ENCODE measurements at regions not wholly inside any gene's neighbourhood (a gene's known extent, or its start where the extent isn't known, plus 50 kb on each side); places are given as distances from the start of the nearest gene placed in this dataset.

DNA sequence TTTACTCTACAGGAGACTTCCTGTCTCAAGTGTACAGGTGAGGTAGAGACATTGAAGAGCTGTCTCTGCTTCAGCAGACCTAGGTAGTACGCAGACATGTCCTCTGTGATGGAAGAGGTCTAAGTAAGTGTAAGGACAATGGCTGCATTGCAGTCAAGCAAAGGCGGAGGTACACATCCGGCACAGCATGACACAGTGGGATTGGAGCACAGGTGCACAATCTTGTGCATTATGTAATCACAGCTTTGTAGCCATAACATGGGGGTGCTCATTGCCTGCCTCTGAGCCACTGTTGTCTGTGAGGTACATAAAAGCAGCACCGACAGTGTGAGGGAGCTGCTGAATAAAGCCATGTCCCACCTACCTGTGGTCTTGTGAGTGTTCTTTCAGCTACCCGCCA, 66.4 kb upstream of the CCDC190 start:
- peaks cover 13 to 36% (median 14%) of the 10 kb centered on the region in 3 donors for H3K27me3 Mint-ChIP-seq
- DNase-seq (no peak), ATAC-seq (ENCODE audit: low read depth in 2 of 2) (no peak)
- no peaks in the 10 kb centered on the region for H3K36me3 Mint-ChIP-seq
- H3K4me3 Mint-ChIP-seq, result no peak overlapping the region
- H3K27ac Mint-ChIP-seq, result no peak overlapping the region
- no peaks in the 10 kb centered on the region for H3K9me3 Mint-ChIP-seq
- no peaks in the 10 kb centered on the region for H3K4me1 Mint-ChIP-seq

DNA sequence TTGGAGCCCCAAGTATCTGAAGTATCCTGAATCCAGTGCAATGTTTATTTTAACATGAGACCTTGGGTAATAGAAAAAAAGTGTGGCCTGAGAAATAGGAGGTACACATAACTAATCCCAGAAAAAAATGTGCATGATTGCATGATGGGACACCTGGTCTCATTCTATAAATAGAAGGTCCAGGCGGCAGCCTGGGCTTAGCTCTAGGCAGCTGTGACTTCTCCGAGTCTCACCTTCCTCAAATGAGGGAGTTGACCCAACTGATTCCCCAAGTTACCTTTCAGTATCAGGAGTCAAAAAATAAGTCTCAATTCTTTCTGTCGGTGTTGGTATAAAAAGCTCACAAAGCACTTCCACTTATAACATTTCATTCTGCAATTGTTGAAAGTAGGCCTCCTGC, 65.9 kb upstream of the CCDC190 start:
- no peak for ATAC-seq (ENCODE audit: low read depth in 2 of 2)
- Mint-ChIP-seq H3K36me3 (no peaks in the 10 kb centered on the region), H3K4me3 (no peak overlapping the region), H3K27ac (no peak overlapping the region), H3K27me3 (peaks cover 13 to 36% (median 14%) of the 10 kb centered on the region in 3 donors), H3K4me1 (no peaks in the 10 kb centered on the region), H3K9me3 (no peaks in the 10 kb centered on the region)
- no peak for DNase-seq

DNA sequence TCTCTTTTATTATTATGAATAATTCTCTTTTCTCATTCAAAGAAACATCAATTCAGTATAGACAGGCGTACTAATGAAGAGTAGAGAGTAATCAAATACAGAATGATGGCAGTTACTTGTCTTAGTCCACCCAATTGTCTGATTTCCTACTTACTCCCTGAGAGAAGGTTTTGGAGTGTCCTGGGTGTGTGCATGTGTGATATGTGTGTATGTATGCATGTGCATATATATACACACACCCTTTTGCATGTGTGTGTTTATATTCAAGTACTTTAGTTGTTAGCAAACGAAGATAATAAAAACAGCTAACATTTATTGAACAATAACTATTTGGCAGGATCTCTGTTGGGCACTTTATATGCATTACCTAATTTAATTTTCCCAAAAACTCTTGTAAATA, 63.2 kb upstream of the CCDC190 start:
- peaks cover 0 to 15% (median 8%) of the 10 kb centered on the region in 3 donors for H3K27me3 Mint-ChIP-seq
- no peak for DNase-seq
- no peak for ATAC-seq (ENCODE audit: low read depth in 2 of 2)
- no peak overlapping the region for H3K27ac Mint-ChIP-seq
- no peaks in the 10 kb centered on the region for H3K4me1 Mint-ChIP-seq
- H3K4me3 Mint-ChIP-seq, result no peak overlapping the region
- no peaks in the 10 kb centered on the region for H3K36me3 Mint-ChIP-seq
- H3K9me3 Mint-ChIP-seq, result no peaks in the 10 kb centered on the region

DNA sequence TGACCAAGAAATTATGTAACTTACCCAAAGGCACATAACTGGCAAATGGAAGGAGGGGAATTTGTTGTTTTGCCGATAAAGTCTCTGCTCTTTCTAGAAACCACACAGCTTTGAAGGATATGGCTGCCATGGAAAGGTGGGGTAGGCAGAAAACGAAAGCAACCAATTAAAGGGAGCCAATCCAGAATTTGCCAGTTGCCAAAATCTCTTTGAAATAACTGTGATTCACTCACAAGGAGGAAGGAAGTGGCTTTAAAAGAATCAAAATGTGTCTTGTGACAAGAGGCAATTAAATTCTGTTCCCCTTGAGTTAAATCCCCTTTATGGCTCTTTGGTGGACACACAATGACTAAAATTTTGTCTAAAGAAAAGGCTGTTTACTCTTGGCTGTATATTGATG, 61.2 kb upstream of the CCDC190 start:
- DNase-seq, result no peak
- Mint-ChIP-seq H3K4me1 (no peaks in the 10 kb centered on the region), H3K9me3 (no peaks in the 10 kb centered on the region), H3K36me3 (no peaks in the 10 kb centered on the region), H3K4me3 (no peak overlapping the region), H3K27me3 (peaks cover 0 to 33% (median 15%) of the 10 kb centered on the region in 3 donors), H3K27ac (no peak overlapping the region)
- no peak for ATAC-seq (ENCODE audit: low read depth in 2 of 2)

DNA sequence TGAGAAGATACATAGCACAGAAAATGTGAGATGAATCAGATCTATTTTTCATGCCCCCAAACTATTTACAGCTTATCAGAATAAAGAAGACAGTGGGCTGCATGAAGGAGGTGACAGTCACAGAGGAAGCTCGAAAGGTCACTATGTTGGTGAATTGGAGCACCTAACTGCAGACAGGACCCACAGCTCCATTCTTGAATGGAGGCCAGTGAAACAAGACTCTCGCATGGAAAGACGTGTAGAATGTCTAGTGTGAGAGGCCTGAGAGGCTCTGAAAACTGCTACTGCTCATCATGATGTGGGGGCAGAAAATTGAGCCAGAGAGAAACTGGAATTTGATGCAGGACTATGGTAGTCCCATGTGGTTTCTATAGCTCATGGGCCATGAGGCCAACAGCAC, 60.3 kb upstream of the CCDC190 start:
- Mint-ChIP-seq H3K9me3 (peaks cover 0 to 5% (median under 1%) of the 10 kb centered on the region in 7 donors), H3K4me3 (no peak overlapping the region), H3K27ac (no peak overlapping the region), H3K36me3 (no peaks in the 10 kb centered on the region), H3K27me3 (peaks cover 4 to 41% (median 22%) of the 10 kb centered on the region in 3 donors), H3K4me1 (no peaks in the 10 kb centered on the region)
- ATAC-seq (ENCODE audit: low read depth in 2 of 2) (no peak), DNase-seq (no peak)

DNA sequence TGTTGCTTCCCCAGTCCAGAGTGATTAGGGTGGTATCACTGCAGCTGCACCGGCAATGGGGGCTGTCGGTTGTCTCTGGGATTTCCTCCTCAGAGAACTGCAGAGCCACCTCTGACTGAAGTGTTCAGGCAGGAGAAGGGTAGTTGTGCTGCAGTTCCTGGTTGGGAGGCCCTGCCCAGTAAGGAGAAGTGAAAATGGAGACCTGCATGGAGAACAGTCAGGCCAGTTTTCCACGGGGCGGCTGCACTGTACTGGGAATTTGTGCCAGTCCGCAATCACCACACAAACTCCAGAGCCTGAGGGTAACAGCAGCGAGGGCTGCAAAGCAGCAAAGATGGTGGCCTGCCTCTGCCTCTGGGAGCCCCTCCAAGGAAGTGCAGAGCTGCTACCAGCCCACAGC, 58.1 kb upstream of the CCDC190 start:
- Mint-ChIP-seq H3K27ac (no peak overlapping the region), H3K4me3 (no peak overlapping the region), H3K27me3 (peaks cover 9 to 36% (median 28%) of the 10 kb centered on the region in 3 donors), H3K9me3 (peaks cover 0 to 15% (median 9%) of the 10 kb centered on the region in 7 donors), H3K36me3 (no peaks in the 10 kb centered on the region), H3K4me1 (no peaks in the 10 kb centered on the region)
- ATAC-seq (ENCODE audit: low read depth in 2 of 2) (no peak), DNase-seq (no peak)

DNA sequence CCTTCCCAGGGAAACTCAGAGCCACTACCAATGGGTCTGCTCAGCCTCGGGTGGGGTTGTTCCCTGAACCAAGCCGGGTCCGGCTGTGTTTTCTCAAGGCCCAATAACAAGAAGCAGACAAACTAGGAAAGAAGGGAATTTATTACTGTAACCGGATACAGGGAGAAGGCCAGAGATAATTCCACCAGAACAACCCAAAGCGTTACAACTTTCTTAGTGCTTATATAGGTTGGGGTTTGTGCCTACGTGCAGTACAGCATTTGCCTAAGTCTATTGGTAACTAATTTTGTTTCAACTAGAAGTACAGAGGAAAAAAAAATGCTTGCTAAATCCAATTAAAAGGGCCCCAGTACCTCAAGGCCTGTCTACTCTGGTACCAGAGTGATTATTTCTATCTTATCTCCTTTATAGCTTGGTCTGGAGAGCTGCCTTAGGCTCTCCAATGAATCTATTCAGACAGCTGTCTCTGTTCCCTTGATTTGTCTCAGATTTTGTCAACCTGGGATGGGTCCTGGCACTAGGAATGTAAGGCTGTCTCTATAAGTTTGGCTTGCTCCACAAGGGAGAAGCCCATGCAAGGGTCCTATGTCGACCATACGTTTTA, 57.3 kb upstream of the CCDC190 start:
- Mint-ChIP-seq H3K4me1 (no peaks in the 10 kb centered on the region), H3K36me3 (no peaks in the 10 kb centered on the region), H3K27ac (no peak overlapping the region), H3K27me3 (peaks cover 9 to 36% (median 28%) of the 10 kb centered on the region in 3 donors), H3K4me3 (no peak overlapping the region), H3K9me3 (peaks cover 0 to 15% (median 11%) of the 10 kb centered on the region in 7 donors)
- no peak for ATAC-seq (ENCODE audit: low read depth in 2 of 2)
- no peak for DNase-seq

DNA sequence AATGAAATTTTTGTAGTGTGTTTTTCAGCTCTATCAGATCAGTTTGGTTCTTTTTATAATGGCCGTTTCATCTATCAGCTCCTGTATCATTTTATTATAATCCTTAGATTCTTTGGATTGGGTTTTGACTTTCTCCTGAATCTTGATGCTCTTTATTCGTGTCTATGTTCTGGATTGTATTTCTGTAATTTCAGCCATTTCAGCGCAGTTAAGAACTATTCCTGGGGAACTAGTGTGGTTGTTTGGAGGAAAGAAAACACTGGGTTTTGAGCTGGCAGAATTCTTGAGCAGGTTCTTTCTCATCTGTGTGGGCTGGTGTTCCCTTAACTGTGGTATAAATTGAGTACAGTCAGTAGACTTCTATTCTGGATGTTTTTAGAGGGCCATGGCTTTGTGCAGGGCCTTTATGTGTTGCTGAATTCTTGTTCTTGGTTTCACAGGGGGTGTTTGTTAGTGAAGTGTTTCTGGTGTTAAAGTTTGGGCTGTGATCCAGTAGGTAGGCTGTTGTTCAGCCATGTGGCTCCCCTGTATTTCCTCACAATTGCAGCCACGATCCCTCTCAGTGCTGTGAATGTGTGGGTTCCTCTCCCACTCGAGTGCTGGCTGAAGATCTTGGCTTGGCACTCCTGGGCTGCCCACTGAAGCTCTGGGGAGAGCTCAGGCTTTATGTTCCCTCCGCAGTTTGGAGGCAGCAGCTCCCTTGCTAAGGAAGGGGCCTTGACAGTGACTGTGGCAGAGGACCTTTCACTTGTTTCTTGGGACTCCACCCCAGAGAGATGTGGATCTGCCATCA, 56.0 kb upstream of the CCDC190 start:
- DNase-seq (no peak), ATAC-seq (ENCODE audit: low read depth in 2 of 2) (no peak)
- no peaks in the 10 kb centered on the region for H3K4me1 Mint-ChIP-seq
- peaks cover 8 to 27% (median 19%) of the 10 kb centered on the region in 7 donors for H3K9me3 Mint-ChIP-seq
- peaks cover 9 to 36% (median 28%) of the 10 kb centered on the region in 3 donors for H3K27me3 Mint-ChIP-seq
- no peak overlapping the region for H3K4me3 Mint-ChIP-seq
- H3K36me3 Mint-ChIP-seq, result peaks cover 4 to 7% of the 10 kb centered on the region in 2 donors
- peak overlapping the region in 1 of 6 donors; percentile 18 for H3K27ac Mint-ChIP-seq

DNA sequence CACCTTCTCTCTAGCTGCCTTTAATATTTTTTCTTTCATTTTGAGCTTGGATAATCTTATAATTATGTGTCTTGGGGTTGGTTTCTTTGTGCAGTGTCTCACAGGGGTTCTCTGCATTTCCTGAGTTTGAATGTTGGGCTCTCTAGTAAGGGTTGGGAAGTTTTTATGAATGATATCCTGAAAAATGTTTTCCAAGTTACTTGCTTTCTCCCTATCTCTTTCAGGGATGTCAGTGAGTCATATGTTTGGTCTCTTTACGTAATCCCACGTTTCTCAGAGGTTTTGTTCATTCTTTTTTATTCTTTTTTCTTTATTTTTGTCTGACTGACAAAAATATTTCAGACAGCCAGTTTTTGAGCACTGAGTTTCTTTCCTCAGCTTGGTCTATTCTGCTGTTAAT, 55.4 kb upstream of the CCDC190 start:
- DNase-seq, result no peak
- H3K4me1 Mint-ChIP-seq, result no peaks in the 10 kb centered on the region
- no peak overlapping the region for H3K4me3 Mint-ChIP-seq
- peaks cover 10 to 31% (median 21%) of the 10 kb centered on the region in 7 donors for H3K9me3 Mint-ChIP-seq
- H3K27ac Mint-ChIP-seq, result no peak overlapping the region
- ATAC-seq (ENCODE audit: low read depth in 2 of 2), result no peak
- H3K27me3 Mint-ChIP-seq, result peaks cover 9 to 36% (median 28%) of the 10 kb centered on the region in 3 donors
- H3K36me3 Mint-ChIP-seq, result peaks cover 5 to 10% of the 10 kb centered on the region in 2 donors

DNA sequence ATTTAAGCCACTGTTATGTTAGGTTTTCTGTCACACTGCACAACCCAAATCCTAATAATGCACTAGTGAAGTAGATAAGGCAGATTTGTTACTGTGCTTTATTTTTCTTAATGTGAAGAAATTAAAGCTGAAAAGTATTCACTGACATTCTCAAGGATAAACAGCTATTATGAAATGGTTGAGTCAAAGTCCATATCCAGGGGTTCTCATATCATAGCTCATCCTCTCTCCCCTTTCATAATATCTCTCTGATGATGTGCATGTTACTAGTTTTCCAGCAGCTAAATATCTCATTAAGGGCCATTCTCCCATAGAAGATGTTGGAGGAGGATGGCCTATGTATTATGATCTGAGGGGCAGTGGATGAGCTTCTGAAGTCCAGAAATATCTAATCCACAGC, 53.6 kb upstream of the CCDC190 start:
- ATAC-seq (ENCODE audit: low read depth in 2 of 2) (no peak), DNase-seq (no peak)
- H3K9me3 Mint-ChIP-seq, result peaks cover 11 to 35% (median 21%) of the 10 kb centered on the region in 7 donors
- no peaks in the 10 kb centered on the region for H3K4me1 Mint-ChIP-seq
- peaks cover 5 to 10% of the 10 kb centered on the region in 2 donors for H3K36me3 Mint-ChIP-seq
- H3K4me3 Mint-ChIP-seq, result no peak overlapping the region
- H3K27ac Mint-ChIP-seq, result no peak overlapping the region
- peaks cover 9 to 36% (median 28%) of the 10 kb centered on the region in 3 donors for H3K27me3 Mint-ChIP-seq

DNA sequence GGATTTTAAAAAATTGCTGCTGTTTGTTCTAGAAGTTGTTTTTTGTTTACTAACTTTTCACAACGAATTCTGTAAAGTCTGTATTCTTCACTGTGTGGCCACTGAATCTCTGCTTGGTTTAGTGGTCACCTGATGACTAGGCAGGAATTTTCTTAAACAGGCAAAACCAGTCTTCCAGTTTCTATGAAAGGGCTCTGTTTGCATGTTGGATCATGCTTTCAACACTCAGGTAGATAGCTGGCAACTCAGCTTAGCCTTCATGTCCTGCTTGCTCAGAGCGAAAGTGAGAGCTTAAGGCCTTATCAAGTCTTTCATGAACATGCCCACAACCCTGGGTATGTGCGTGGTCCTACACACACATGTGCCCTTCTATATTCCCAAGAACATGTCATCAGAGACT, 52.4 kb upstream of the CCDC190 start:
- no peaks in the 10 kb centered on the region for H3K4me1 Mint-ChIP-seq
- DNase-seq, result no peak
- H3K9me3 Mint-ChIP-seq, result peaks cover 11 to 35% (median 21%) of the 10 kb centered on the region in 7 donors
- no peak overlapping the region for H3K27ac Mint-ChIP-seq
- no peak overlapping the region for H3K4me3 Mint-ChIP-seq
- no peak for ATAC-seq (ENCODE audit: low read depth in 2 of 2)
- H3K36me3 Mint-ChIP-seq, result peaks cover 5 to 10% of the 10 kb centered on the region in 2 donors
- peaks cover 14 to 34% (median 26%) of the 10 kb centered on the region in 3 donors for H3K27me3 Mint-ChIP-seq

DNA sequence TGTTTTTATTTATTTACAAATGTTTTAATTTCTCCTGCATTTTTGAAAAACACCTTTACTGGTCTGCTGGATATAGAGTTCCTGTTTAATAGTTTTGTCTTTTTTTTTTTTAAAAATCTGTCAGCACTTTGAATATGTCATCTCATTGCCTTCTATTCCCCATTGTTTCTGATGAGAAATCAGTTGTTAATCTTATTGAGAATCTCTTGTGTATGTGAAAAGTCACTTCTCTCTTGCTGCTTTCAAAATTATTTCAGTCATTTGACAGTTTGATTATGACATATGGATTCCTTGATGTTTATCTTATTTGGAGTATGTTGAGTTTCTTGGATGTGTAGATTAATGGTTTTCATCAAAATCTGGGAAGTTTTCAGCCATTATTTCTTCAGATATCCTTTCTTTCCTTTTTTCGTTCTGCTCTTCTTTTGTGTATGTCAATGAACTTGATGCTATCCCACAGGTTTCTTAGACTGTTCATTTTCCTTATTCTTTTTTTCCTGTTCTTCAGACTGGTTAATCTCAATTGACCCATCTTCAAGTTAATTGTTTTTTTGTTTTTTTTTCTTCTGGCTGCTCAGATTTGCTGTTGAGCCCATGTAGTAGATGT, 51.2 kb upstream of the CCDC190 start:
- Mint-ChIP-seq H3K27ac (no peak overlapping the region), H3K9me3 (peaks cover 11 to 35% (median 21%) of the 10 kb centered on the region in 7 donors), H3K4me1 (no peaks in the 10 kb centered on the region), H3K27me3 (peaks cover 14 to 27% (median 16%) of the 10 kb centered on the region in 3 donors), H3K4me3 (no peak overlapping the region), H3K36me3 (peaks cover 5 to 10% of the 10 kb centered on the region in 2 donors)
- no peak for DNase-seq
- no peak for ATAC-seq (ENCODE audit: low read depth in 2 of 2)
